ENCODE measurements at regions not wholly inside any gene's neighbourhood (a gene's known extent, or its start where the extent isn't known, plus 50 kb on each side); places are given as distances from the start of the nearest gene placed in this dataset.
A peak's percentile ranks its signal among the peaks of the same experiment; 100 is the strongest.
"Not testable (repeated sequence)": the region's sequence is repeated elsewhere in the genome, so short reads cannot be mapped to it uniquely, and the experiment has no call there.

- DNase-seq = no peak
Measured at GRCh38 chr13:24931450-24932251, 164.3 kb upstream of the PABPC3 start.

DNA sequence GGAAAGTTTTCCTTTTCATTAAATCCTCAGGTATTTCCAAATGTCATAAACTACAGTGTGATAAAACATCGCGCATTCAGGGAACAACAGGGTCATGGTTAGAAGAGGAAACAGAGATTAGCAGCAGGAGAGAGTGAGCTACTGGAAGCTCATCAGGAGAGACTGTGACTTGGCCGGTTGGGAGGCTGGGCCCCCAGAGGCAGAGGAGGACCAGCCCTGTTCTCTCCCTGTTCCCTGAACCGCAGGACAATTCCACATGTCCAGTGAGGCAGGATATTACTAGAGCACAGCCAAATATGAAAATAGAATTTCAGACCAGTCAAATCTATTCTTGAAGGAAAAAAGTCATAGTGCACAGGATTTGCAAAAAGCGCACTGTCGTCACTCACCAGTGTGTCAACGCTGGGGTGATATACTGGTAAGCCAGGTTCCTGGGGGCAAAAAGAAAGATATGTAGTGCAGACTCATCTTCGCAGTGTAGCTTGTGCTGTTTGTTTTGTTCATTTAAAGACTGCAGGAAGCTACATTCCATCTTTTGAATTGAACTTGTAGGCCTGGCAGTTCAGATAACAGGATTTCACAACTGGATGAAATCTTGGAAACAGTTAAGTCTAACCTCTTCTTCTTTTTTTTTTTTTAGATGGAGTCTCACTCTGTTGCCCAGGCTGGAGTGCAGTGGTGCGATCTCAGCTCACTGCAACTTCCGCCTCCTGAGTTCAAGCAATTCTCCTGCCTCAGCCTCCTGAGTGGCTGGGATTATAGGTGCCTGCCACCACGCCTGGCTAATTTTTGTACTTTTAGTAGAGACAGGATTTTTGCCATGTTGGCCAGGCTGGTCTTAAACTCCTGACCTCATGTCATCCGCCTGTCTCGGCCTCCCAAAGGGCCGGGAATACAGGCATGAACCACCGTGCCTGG lies 162.6 kb upstream of the PABPC3 start:
- DNase-seq = not testable (repeated sequence)

- not testable (repeated sequence) for DNase-seq
Measured at GRCh38 chr13:24934024-24934385, 161.9 kb upstream of the PABPC3 start.

- no peak for DNase-seq
Measured at GRCh38 chr13:24938966-24939365, 157.0 kb upstream of the PABPC3 start.

DNA sequence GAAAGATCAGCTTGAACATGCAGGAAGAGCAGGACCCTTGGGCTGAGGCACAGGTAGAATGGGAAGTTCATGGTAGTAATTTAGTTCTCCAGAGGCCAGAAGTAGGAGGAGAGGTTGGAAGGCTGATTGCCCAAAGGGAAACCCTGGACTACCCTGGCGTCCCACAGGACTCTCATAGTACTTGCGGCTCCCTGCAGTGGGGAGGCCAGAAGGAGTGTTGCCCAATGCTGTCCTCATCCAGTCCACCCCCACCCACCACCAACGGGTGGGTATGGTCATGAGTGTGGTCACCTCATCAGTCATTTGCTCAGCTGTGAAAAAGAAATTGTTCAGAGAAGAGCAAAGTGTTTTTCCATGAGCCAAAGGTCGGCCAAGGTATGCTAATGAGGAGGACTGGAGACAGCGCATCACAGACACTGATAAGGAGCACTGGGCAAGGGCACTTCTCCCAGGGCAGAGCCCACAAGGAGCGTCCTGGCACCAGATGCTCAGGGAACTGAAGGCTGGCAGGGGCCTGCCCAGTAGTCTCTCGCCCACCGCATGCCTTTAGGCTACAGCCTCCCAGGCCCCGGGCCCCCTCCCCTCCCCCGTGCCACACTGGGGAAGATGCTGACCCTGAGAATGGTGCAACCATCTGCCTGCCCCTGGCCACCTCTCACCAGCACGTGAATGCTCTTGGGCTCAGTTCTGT lies 154.8 kb upstream of the PABPC3 start:
- not testable (repeated sequence) for DNase-seq

DNA sequence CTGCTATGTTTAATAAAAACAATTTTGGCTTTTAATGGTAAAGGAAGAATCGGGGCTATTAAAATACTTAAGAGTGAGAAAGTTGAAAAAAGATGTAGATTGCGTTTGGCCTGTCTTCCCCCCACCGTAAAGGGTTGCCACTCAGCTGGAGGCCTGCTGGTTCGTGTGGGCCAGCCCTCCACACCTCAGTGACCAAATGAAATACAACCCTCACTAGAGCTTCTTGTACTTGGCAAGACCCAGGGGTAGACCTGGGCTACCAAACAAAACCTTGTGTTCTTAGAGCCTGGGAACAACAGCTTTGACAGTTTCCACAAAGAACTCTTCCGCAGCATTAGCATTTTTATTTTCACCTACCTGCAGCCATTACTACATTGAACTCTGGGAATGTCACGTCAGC lies 152.8 kb upstream of the PABPC3 start:
- no peak for DNase-seq

DNA sequence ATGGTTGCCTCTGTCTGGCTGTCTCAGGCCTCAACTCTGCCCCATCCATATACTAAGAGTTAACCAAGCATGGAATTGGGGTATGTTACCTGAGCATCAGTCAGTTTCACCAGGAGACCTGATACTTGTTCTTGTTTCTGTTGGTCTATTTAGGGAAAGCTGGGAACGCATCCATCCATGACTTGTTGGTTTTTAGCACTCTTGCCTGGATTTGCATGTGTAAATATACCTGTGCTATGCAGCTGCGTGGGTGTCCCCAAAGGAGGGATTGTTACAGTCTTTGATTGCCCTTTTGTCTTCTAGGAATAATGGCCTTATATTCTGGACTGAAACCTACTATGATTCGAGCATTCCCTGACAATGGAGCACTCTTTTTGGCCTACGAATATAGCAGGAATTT lies 151.9 kb upstream of the PABPC3 start:
- not testable (repeated sequence) for DNase-seq

DNA sequence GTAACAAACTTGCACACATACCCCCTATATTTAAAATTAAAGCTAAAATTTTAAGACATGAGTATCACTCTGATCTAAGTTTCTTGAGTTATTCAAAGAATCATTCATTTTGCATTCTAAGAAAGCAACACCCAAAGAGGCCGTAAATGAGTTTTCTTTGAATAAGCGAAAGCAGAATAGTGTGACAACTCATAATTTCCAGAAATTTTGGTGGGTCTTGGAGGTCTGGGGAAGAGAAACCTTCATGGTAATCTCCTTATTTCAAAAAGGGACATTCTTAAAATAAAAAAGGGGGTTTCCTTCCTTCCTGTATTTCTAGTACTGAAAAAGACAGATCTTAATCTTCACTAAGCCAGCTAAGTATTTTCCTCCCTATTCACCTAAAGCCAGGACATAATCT lies 147.0 kb upstream of the PABPC3 start:
- not testable (repeated sequence) for DNase-seq

DNA sequence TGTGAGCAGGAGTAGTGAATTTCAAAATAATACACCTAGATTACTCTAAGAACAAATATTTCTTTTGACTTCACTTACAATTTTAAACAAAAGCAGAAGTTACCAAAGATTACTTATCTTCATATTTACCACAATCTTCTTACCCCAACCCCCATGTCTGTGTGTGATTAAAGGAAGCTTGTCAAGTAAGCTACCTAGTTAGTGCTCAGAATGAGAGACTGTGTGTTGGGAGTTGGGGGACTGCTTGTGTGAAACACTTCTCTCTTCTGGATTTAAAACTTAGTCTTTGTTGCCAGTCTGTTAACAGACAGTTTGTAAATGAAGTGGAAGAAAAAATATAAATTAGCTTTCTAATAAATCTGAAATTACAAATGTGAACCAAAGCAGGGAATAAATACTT lies 145.3 kb upstream of the PABPC3 start:
- DNase-seq = not testable (repeated sequence)

GRCh38 chr13:24967970-24968369 lies 128.0 kb upstream of the PABPC3 start:
- DNase-seq = not testable (repeated sequence)

GRCh38 chr13:24968416-24968815 lies 127.5 kb upstream of the PABPC3 start:
- not testable (repeated sequence) for DNase-seq

GRCh38 chr13:24973102-24973501 lies 122.8 kb upstream of the PABPC3 start:
- DNase-seq = not testable (repeated sequence)

DNA sequence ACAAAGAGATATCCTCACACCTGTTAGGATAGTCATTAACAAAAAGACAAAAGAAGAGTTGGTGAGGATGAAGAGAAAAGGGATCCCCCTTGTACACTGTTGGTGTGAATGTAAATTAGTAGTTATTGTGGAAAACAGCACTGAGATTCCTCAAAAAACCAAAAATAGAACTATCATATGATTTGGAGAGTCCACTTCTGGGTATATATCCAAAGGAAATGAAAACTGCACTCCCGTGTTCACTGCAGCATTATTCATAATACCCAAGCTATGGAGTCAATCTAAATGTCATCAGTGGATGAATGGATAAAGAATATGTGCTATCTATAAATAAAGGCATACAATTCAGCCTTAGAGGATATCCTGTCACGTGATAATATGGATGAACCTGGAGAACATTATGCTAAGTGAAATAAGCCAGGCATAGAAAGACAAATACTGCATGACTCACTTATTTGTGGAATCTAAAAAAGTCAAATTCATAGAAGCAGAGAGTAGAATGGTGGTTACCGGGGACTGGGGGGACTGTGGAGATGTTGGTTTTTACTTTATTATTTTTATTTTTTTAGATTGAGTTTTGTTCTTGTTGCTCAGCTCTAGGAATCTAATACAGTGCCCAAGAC lies 114.6 kb upstream of the PABPC3 start:
- not testable (repeated sequence) for DNase-seq

GRCh38 chr13:24982333-24982999 lies 113.5 kb upstream of the PABPC3 start:
- DNase-seq = no peak

- no peak for DNase-seq
Measured at GRCh38 chr13:24983094-24983493, 112.8 kb upstream of the PABPC3 start.

DNA sequence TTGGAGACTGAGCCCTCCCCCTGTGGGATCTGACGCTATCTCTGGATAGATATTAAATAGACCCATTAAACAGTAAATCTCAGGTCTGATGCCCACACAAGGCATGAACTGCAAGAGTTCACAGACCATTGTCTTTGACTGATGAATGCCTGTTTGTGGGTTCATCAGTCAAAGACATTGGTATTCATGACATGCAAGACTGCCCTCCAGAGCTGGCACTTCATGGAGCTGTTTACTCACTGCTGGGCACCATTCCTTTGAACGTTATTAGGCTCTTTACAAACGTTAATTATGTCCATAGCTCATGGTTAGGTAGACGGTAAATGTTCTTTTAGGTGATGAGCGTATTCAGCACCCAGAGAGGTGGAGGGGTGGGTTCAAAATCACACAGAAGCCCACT lies 111.8 kb upstream of the PABPC3 start:
- DNase-seq = no peak

GRCh38 chr13:24985107-24985506 lies 110.8 kb upstream of the PABPC3 start:
- no peak for DNase-seq

DNA sequence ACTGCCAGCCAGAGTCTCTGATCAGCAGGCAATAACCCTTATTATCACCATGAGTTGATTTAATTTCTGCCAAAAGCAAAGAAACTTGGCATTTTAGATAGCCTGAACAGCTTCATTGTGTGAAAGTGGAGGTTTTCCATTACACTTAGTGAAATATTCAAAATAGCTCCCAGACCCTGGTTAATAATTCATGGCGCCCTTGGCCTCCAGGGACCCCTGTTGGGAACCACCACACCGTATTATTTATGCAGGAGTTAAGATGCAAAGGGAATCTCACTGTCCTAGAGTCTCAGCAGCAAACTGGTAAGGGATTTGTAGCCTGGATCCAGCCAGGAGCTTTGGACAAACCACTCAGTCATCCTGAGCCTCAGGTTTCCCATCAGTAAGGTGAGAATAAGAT lies 110.0 kb upstream of the PABPC3 start:
- DNase-seq = no peak

DNA sequence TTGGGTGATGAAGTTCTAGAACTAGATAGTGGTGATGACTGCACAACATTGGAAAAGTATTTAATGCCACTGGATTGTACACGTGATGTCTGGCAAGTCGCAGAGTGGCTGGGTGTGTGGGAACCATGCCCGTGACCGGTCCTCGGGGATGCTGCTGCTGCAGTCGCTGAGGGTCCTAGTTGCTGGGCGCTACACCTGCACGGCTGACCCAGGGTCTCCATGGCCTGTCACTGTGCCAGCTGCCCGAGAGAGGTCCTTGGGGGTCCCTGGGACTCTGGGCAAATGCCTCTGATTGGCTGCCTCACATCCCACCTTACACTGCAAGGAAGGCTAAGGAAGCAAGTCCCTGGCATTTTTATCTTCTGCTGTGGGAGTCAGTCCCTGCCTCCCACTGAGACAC lies 109.1 kb upstream of the PABPC3 start:
- DNase-seq = no peak

GRCh38 chr13:24989959-24990358 lies 106.0 kb upstream of the PABPC3 start:
- not testable (repeated sequence) for DNase-seq

- DNase-seq = not testable (repeated sequence)
Measured at GRCh38 chr13:24992946-24993345, 103.0 kb upstream of the PABPC3 start.

- peak; percentile 63 for DNase-seq
Measured at GRCh38 chr13:24995225-24995804, 100.6 kb upstream of the PABPC3 start.

Data from stimulated activated CD8-positive, alpha-beta memory T cell treated with anti-CD3 and anti-CD28 coated beads, Interleukin-4, amount 100 ng/mL, for 48 hours (primary cell).